GM21619 (cell line): ENCODE measurements at regions not wholly inside any gene's neighbourhood (a gene's known extent, or its start where the extent isn't known, plus 50 kb on each side); places are given as distances from the start of the nearest gene placed in this dataset.

Experiments used
- ATAC-seq: cut with Tn5 transposase; IDR thresholded peaks from one replicate; pipeline ENCODE4 v1.9.1; 2021; ENCODE audit not compliant: unreplicated experiment

DNA sequence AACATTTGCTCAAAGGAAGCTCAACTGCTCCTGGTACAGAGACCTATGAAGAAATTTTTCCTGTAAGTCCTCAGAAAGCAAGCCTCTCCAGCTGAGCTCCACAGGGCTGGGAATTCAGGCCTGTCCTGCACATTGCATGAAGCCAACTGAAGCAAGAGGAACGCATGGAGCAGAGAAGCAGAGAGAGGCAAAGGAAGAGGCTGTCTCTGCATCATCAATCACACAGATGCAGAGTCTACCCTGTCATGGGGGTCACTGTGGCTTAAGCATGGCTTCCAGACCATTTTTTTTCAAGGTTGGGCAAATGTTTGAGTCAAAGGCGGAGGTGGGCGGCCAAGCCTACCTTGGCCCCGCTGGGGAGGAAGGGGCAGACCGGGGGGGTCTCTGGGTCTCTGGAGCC, 110.3 kb upstream of the MSX1 start:
- ATAC-seq, result no peak

DNA sequence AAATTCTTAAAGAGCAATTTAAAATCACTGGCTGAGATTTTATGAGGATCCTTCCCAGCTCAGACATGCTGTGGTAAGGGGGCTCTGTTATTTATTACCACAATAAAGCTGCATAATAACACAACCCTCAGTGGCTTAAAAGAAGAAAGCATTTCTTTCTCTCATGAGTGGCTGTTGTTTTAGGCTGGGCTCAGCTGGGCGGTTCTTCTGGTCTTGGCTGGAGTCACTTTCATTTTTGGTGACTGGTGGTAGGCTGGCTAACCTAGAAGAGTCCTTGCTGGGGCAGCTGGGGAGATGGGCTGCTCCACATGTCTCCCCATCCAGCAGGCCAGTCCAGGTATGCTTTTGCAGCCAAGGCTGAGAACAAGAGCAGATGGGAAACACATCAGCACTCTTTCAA, 113.0 kb upstream of the MSX1 start:
- ATAC-seq, result no peak

DNA sequence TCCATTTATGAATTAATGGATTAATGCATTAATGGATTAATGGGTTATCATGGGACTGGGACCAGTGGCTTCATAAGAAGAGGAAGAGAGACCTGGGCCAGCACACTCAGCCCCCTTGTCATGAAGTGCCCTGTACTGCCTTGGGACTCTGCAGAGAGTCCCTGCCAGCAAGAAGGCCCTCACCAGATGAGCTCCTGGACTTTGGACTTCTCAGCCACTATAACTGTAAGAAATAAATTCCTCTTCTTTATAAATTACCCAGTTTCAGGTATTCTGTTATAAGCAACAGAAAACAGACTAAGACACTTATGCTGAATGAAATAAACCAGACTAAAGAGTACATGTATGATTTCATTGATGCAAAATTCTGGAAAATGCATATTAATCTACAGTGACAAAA, 119.4 kb upstream of the MSX1 start:
- no peak for ATAC-seq

DNA sequence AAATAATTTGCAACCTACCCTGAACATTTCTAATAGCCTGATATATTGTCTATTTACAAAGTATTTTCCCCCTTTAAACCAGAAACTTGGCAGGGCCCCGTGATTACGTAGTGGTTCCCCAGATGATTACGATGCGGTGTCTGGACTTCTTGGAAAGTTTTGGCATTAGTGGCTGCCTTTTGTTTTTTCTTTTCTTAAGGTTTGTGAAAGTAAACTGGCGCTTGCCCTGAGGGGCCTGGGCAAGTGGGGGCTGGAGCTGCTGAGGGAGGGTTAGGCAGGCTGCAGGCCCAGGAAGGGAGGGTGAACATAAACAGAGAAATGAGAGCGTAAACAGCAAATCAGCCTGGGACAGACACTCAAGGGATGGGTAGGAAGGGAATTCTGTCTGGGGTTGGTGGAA, 123.6 kb upstream of the MSX1 start:
- ATAC-seq, result no peak

DNA sequence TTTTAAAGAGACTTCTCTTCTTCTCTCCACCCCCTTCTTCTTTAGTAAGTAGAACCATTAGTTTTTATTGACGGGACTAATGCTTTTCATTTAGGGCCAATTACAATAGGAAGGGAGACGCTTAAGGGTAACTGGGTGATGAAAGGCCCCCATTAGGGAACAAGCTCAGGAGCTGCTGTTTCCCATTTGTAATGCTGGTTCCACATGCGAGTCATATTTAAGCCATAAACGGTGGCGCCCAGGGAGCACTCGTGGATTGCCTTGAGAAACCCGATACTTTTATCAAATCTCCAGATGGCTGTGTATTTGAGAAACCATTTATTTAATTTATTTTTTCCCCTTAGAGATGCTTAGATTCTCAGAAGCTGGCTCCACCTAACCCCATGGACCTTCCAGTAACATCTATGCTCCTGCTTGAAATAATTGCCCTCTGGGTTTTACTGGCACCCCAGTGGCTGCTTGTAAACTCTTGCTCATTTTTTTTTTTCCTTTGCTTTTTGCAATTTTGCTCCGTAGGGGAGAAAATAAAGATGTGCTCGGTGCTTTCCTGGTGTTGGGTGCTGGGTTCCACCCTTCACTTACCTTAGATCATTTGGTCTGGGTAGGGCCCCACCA, 124.2 kb upstream of the MSX1 start:
- no peak for ATAC-seq

DNA sequence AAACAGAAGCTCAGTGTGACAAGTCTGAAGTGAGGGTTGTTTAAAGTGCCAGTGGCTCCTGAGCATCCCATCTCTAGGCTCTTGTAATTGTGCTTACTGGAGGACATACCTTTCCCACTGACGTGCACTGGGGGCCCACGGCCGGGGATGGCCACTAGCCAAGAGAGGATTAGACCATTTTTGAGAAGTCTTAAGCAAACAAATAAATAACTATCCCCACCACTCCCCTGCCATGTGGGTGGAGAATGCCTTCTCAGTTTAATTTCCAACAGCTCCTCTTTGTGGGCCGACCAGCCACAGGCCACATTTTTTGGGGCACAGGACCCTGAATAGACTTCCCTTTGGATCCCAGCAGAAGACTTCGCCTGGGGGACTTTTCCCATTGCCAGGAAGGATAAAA, 125.0 kb upstream of the MSX1 start:
- no peak for ATAC-seq

DNA sequence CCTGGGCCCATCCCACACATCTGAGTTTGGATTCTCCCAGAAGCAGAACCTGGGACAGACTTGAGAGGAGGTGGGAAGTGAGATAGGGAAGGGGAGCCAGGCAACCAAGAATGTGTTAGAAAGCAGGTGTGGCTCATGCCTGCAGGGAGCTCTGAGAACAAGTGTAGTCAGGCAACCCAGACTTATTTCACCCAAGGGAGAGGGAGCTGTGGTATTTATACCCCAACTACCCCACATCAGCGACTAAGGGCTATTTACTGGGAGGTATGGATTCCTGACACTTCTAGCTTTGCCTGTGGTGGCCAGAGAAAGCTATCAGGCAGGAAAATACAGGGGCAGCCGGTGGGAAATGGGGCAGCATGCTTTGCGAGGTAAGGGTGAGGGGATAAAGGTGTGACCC, 125.8 kb upstream of the MSX1 start:
- no peak for ATAC-seq

DNA sequence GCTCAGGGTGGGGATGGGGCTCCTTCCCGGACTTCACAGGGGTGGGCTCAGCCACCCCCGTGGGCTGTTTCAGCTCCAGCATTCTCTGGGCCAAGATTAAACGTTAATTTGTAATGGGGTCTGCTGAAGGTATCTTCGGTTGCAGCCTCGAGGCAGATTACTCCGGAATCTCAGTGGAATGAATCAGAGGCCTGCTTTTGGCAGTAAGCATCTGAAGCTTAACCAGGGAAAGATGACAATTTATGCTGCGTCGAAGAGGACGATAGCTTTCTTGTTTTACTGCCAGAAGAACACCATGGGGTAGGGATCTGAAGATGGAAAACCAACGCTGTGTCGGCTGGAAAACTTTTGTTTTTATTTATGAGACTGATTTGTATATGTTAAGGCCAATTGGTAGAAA, 129.2 kb upstream of the MSX1 start:
- no peak for ATAC-seq

DNA sequence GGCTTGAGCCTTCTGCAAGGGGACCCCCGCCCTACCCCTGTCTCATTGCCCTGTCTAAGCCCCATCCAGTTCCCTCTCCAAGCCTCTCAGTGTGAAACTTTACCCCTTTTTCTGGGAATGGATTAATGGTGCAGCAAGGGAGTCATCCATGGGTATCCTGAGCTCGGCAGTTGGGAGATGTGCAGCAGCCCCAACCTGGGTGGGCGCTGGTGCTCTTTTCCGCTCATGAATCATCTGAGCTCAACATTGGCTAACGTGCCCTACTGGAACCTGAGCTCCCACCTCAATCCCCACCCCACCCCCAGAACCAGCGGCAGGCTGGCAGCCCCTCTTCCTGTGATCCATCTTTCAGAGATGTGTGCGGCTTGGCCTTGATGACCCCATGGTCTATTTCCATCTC, 130.3 kb upstream of the MSX1 start:
- ATAC-seq, result no peak

DNA sequence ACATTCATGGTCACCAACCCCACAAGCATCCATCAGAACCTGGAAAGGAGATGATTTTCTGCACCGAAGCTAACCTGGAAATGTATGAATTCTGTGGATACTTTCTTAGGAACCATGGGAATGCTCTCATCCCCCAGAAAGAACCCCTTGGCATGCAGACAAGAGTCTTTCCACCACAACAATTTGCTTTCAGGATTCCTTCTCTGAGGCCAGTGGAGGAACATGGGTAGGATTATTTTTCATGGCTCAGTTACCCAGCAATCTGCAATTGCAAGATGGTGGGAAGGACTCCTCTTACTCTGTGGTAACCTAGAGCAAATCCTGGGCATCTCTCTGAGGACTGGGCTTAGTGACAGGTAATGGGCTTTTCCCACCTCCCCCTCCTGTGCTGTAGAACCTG, 131.9 kb upstream of the MSX1 start:
- ATAC-seq, result no peak

DNA sequence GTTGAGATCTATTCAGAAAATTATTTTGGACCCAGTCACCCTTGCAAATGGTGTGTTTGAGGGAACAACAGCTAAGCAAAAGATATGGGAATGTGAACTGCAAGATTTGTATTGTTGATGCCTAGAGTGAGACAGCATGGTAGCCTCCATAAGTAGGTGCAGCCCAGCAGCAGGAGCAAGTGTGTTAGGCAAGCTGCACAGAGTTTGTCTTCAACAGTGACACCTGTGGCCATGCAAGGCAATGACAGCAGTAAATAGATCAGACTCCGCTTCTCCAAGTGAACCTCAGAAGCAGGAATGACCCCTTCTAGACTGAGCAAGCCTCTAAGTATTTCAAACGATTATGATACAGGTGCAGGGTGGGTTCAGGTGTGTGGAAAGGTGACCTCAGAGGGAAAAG, 133.4 kb upstream of the MSX1 start:
- no peak for ATAC-seq

DNA sequence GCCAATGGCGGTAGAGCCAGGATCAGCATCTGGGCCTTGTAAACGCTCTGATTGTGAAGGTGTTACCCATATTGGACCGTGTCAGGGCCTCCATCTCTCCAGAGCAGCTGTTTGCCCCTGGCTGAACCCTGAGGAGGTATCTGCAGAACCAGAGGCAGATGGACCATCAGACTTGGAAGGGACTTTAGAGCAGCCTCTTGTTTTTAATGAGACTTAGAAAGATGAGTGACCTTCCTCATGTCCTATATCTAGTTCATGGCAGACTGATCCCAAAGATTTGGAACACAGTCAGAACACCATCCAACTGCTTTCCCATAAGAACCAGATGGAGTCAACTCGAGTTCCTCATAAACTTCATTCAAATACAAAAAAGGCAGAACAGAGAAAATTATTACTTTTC, 135.1 kb upstream of the MSX1 start:
- ATAC-seq, result no peak

DNA sequence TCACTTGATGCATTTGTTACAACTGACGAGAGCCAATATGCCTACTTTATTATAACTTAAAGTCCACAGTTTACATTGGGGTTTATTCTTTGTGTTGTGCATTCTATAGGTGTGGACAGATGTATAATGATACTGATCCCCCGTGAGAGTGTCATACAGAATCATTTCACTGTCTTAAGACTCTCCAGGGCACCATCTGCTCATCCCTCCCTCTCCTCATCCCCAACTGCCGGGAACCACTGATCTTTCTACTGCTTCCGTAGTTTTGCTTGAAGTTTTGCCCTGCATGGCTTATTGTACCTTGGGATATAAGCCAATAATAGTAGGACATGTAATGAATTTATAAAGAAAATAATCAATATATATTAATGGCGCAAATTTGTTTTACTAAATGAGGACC, 137.8 kb upstream of the MSX1 start:
- no peak for ATAC-seq

DNA sequence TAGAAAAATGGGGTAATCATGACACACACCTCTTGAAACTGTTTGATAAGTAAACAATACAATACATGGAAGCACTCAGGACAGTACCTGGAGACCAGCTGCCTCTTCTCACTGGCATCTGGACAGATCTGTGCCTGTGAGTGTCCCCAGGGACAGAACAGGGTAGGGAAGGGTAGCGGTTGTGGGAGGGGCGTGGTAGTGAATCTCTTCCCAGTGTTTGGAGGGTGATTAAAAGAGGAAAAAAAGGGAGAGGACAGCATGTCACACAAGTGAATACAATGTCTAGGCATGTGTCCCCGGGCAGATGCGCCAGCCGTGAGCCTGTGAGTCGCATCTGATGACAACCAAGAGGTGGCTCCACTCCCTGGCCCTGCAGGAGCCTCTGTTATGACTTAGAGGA, 138.8 kb upstream of the MSX1 start:
- no peak for ATAC-seq

DNA sequence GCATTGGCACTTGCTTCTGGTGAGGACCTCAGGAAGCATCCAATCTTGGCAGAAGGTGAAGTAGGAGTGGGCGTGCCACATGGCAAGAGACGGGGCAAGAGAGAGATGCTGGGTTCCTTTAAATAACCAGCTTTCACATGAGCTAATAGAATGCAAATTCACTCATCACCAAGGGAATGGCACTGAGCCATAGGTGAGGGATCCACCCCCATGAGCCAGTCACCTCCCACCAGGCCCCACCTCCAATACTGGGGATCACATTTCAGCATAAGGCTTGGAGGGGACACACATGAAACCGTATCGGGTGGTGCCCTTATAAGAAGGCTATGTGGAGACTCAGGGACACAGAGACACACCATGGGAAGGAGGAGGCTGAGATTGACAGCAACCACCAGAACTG, 140.0 kb upstream of the MSX1 start:
- no peak for ATAC-seq

DNA sequence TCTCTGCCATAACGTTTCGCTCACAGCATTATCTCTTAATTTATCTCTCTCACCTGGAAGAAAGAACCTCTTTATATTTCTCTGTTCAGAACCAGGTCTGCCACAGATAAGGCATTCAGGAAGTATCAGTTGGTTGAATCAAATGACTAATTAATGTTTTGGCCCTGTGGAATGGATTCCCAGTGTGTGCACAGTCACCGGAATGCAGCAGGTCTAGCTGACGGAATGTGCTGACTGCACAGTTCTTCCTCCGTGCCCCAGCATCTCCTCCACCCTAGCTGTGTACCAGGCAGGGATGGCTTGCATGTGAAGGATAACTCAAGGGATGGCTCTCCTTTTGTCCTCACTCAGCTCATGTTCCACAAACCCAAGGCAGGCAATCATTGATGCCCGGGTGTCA, 141.8 kb upstream of the MSX1 start:
- no peak for ATAC-seq

DNA sequence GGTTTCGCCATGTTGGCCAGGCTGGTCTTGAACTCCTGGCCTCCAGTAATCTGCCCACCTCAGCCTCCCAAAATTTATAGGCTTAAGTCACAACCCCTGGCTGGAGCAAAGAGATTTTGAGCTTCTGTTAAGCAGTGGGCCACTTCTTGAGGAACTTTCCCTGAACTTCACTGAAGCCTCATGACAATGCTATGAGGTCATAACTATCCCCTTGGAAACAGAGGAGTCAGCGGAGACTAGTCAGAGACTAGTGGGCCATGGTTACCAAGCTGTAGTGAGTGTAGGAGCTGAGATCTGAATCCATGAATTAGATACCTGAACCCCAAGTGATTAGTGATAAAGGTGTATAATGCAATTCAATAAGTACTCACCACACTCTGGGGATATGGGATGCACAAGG, 145.1 kb upstream of the MSX1 start:
- ATAC-seq, result no peak

DNA sequence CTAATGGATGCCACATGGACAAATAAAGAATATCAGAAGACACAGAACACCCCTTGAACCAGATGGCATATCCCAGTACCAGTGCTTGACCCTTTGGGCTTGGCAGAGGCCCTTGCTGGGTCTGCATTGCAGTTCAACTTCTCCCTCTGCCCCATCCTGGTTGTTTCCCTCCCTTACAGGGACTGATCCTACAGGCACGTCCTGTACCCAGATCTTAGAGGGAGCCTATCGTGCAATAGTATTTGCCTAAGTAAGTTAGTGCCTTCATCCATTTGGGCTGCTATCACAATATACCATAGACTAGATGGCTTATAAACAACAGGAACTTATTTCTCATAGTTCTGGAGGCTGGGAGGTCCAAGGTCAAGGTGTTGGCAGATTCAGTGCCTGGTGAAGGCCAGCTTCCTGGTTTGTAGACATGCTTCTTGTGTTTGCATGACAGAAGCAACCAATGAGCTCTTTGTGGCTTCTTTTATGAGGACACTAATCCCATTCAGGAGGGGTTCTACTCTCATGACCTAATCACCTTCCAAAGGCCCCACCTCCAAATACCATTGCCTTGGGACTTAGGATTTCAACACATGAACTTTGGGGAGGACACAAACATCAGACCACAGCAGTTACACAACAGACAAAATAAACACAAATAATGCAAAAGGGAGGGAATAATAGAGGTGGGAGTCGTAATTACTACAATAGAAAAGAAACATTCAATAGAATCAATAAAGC, 146.5 kb upstream of the MSX1 start:
- no peak for ATAC-seq

DNA sequence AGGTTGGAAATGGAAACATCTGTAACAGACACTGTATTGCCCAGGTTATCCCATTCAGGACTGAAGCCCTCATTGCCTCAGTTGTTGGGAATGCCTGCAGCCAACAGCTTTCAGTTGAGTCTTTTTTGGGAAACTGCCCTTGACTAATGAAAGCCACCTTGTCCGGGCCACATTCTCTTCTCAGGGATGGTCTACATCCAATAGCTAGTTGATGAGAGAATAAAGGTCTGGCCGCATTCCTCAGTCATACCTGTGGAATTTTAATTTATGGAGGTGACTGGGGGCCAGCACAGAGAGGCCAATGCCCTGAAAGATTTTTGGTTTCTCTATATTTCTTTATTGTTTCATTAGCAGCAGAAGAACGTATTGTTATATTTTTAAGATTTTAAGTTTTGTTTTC, 147.6 kb upstream of the MSX1 start:
- no peak for ATAC-seq

DNA sequence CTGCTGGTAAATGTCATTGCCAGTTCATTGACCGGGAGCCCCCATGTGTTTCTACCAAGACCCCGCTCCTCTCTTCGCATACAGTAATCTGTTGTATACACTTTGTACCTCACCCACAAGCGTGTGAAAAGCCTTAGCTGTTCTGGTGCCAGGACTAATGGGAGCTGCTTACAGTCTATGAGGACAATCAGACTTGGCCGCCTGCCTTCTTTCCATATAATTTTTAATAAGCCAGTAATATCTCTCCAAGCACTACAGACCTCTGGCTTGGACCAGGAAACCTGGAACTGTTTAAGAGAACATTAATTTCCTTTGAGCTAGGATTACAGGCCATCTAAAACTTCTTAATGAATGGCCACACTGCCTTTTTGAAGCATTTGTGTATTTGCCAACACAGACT, 149.7 kb upstream of the MSX1 start:
- no peak for ATAC-seq

DNA sequence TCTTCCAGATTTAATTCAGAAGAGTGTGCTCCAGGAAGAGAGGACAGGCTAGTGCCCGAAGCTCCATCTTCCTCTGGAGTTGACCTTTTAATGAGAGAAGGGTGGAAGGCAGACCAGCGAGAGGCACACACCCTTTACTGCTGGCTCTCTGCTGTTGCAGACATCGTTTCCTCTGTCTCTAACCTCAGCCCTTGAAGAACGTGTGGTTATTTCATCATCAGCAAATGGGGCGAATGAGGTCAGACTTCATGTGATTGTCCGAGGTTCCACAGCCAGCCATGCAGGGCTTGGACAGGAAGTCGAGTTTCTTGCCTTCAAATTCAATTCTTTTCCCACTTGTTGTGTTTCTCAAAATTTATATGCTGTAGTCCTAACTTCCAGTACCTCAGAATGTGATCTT, 155.2 kb upstream of the MSX1 start:
- no peak for ATAC-seq

DNA sequence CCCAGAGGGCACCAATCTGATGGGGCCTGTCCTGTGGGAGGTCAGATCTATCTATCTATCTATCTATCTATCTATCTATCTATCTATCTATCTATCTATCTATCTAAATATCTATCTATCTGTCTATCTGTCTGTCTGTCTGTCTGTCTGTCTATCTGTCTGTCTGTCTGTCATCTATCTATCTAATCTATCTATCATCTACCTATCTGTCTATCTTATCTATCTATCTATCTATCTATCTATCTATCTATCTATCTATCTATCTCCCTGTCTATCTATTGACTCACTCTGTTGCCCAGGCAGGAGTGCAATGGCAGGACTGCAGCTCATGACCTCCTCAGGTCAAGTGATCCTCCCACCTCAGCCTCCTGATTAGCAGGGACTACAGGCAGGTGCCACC, 155.7 kb upstream of the STX18 start:
- ATAC-seq, result no peak

DNA sequence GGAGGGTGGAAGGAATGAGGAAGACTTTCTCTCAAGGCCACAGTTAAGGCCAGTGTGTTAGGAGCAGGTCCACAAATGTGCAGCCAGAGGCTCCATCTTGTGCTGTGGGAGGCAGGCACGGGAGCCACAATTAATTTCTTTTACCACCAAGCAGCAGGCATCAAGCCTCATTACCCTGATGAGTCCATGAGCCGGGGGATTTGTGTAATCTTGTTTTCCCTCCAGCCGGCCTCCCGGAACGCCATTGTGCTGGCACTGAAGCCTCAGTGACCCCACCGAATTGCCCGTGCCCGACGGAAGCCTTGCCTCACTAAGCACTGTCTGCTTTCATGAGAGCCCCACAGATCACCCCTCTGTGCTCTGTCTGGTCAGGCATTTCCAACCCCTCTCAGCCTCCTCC, 154.7 kb upstream of the STX18 start:
- no peak for ATAC-seq
